NK-92 treated with Interleukin-12 subunit alpha and Interleukin-12 subunit beta, amount 100 ng/mL, for 24 hours (cell line): ENCODE measurements at regions not wholly inside any gene's neighbourhood (a gene's known extent, or its start where the extent isn't known, plus 50 kb on each side); places are given as distances from the start of the nearest gene placed in this dataset.
A peak's percentile ranks its signal among the peaks of the same experiment; 100 is the strongest.
"Not testable (repeated sequence)": the region's sequence is repeated elsewhere in the genome, so short reads cannot be mapped to it uniquely, and the experiment has no call there.

Experiments
- DNase-seq: peaks from one replicate; lab custom pipeline; 2025; lab: John Stamatoyannopoulos, UW

GRCh38 chr1:45258059-45258650 lies 51.8 kb upstream of the ZSWIM5 start:
- DNase-seq = no peak

- no peak for DNase-seq
These were observed 52.6 kb upstream of the ZSWIM5 start for GRCh38 chr1:45259053-45259452.

GRCh38 chr1:45260244-45260643 lies 53.8 kb upstream of the ZSWIM5 start:
- no peak for DNase-seq

- no peak for DNase-seq
These were observed 56.7 kb upstream of the ZSWIM5 start for GRCh38 chr1:45263132-45263531.

GRCh38 chr1:45265244-45265643 lies 58.8 kb upstream of the ZSWIM5 start:
- no peak for DNase-seq

- DNase-seq = no peak
These were observed 59.9 kb upstream of the ZSWIM5 start for GRCh38 chr1:45266151-45266801.

- DNase-seq = not testable (repeated sequence)
These were observed 58.4 kb upstream of the HPDL start for GRCh38 chr1:45268310-45268709.

- not testable (repeated sequence) for DNase-seq
These were observed 54.4 kb upstream of the HPDL start for GRCh38 chr1:45272267-45272666.

GRCh38 chr1:45272913-45273371 lies 53.8 kb upstream of the HPDL start:
- peak; percentile 7 for DNase-seq

GRCh38 chr1:45275054-45275453 lies 51.6 kb upstream of the HPDL start:
- no peak for DNase-seq
